Ectodermal cell (in vitro differentiated cells): ENCODE measurements at regions not wholly inside any gene's neighbourhood (a gene's known extent, or its start where the extent isn't known, plus 50 kb on each side); places are given as distances from the start of the nearest gene placed in this dataset.

Source experiments
- H3K27ac ChIP-seq: 2 replicates; pipeline ENCODE4 v1.7.0; 2013; ENCODE audit warnings: mild to moderate bottlenecking, low read depth, low read length; ENCODE audit not compliant: insufficient read depth, poor library complexity, severe bottlenecking
- H3K27me3 ChIP-seq: 2 replicates; pipeline ENCODE4 v1.7.0; 2013; ENCODE audit warnings: mild to moderate bottlenecking, low read length; ENCODE audit not compliant: insufficient read depth, control insufficient read depth, poor library complexity, severe bottlenecking
- H3K36me3 ChIP-seq: one replicate; pipeline ENCODE4 v1.7.0; 2013; ENCODE audit warnings: low read length; ENCODE audit not compliant: control insufficient read depth, insufficient read depth
- H3K4me1 ChIP-seq: one replicate; pipeline ENCODE4 v1.7.0; 2013; ENCODE audit warnings: low read length; ENCODE audit not compliant: control insufficient read depth, insufficient read depth
- H3K4me3 ChIP-seq: 2 replicates; pipeline ENCODE4 v1.7.0; 2013; ENCODE audit warnings: low read depth, low read length, control low read depth; ENCODE audit not compliant: insufficient read depth
- H3K9me3 ChIP-seq: 2 replicates; pipeline ENCODE4 v1.7.0; 2013; ENCODE audit warnings: mild to moderate bottlenecking, low read length, moderate library complexity; ENCODE audit not compliant: control insufficient read depth
- WGBS, 2 experiments: methylation state at CpG; one replicate each; pipeline ENCODE4 v1.1.7; 2013; ENCODE audit warnings: missing lambda C conversion rate in 2 of 2; 5-methylcytosine and 5-hydroxymethylcytosine counted together

DNA sequence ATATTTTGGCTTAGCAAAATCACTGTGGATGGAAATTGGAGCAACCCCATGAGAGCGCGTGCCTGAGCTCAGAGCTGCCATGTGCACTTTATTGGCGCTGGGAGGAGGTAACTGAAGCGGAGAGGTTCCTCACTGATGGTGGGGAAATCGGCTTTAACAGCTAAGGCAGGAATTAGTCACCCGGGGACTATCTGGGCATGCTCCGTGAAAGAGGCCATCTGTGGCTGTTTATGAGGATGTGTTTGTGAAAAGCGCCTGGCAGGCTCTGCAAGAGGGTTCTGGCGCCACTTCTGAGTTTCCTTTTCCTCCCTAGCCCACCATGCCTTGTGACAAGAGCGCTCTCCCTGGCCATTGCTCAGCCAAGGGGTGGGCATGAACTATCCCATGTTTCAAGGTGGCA, 815.6 kb downstream of the UQCRFS1 start:
- Histone ChIP-seq H3K4me3 (no peak overlapping the region), H3K4me1 (peaks cover 5% of the 10 kb centered on the region), H3K27ac (no peak overlapping the region), H3K27me3 (no peaks in the 10 kb centered on the region), H3K9me3 (no peaks in the 10 kb centered on the region), H3K36me3 (no peaks in the 10 kb centered on the region)
- WGBS, 2 experiments: 93 to 96% methylated on average over 10 of the region's 10 CpGs

DNA sequence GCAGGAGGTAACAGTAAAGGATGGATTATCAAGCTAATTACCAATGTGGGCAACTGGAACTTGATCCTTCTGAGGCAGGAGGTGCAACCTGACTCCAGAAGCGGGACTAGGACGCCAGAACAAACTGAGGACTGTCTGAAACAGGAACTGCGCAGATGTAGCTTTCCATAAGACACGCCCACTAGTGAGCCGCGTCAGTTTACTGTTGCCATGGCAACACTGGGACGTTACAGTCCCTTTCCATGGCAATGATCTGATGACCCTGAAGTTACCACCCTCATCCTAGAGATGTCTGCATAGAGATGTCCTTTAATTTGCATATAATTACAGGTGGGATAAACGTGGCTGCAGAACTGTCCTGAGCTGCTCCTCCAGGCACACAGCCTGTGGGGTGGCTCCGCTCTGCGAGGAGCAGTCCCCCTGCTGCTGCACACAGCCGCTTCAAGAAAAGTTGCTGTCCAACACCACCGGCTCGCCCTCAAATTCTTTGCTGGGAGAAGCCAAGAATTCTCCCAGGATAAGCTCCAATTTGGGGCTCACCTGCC, 816.6 kb downstream of the UQCRFS1 start:
- 79 to 84% methylated on average over 13 of the region's 13 CpGs for WGBS, 2 experiments
- H3K36me3 ChIP-seq: no peaks in the 10 kb centered on the region

DNA sequence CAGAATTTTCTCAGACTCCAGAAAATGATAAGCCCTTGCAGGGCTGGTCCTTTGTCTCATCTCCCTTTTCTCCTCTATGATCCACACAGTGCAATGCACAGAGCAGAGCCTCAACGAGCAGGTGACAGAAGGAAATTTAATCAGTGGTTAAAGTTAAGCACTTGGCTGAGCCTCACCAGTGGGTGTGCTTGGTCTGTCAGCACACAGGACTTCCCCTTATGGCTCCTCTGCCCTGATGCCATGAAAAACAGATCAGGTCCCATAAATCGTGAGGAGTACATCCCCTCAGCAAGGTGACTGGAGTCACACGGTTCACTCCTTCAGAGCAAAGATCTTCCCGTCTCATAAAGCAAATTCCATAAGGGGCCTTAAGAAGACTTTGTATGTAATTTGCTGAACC, 818.2 kb downstream of the UQCRFS1 start:
- Histone ChIP-seq H3K9me3 (no peaks in the 10 kb centered on the region), H3K27me3 (no peaks in the 10 kb centered on the region), H3K4me3 (no peak overlapping the region), H3K36me3 (no peaks in the 10 kb centered on the region), H3K27ac (no peak overlapping the region), H3K4me1 (peaks cover 5% of the 10 kb centered on the region)
- WGBS, 2 experiments: 82 to 83% methylated on average over 4 of the region's 4 CpGs

More for the DNA sequence above, 816.6 kb downstream of the UQCRFS1 start:
- Histone ChIP-seq H3K4me1 (peaks cover 5% of the 10 kb centered on the region), H3K4me3 (no peak overlapping the region), H3K27ac (no peak overlapping the region), H3K9me3 (no peaks in the 10 kb centered on the region), H3K27me3 (no peaks in the 10 kb centered on the region)

DNA sequence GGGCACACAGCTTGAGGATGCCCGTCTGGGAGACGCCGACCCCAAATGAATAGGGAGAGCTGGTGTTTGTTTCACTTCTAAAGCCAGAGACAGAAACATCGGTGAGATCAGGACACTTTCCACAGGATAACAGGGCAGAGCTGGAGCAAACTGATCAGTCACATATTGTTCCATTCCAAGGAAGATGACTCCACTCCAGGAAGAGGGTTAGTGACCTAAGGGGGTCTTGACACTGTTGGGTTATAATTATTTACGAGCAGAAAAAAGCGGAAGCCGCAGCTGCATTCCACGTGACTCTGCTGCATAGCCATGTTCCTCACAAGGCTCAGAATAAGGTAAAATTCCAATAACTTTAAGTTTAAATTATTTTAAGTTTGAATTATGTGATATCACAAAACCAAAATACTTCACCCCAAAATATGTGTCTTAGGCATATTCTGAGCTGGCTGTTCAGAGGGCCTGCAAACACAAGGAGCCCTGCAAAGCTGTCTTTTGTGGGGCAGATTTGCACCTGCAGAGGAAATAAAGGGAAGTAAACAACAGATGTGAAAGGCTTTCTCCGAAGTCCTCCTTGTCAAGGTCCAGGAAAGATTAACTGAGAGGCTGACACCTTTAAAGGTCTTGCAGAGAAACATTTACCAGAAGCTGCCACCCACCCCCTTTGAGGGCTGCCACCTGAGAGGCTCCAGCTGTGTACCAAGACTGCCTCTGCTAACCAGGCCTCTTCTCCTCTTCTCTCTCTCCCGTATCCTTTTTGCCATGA, 819.2 kb downstream of the UQCRFS1 start:
- H3K27ac ChIP-seq: no peak overlapping the region

DNA sequence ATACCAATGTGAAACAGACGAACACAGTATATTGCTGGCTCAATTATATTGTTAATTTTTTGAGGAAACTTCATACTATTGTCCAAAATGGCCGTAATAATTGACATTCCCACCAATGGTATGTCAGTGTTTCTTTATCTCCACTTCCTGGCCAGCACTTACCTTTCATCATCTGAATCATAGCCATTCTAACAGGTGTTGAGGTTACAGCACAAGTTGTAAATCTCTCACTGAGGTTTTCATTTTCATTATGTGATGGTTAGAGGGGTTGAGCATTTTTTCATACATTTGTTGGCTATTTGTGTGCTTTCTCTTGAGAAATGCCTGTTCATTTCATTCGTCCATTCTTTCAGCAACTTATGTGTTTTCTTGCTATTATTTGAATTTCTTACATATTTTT, 824.0 kb downstream of the UQCRFS1 start:
- H3K9me3 ChIP-seq: no peaks in the 10 kb centered on the region
- H3K27me3 ChIP-seq: no peaks in the 10 kb centered on the region
- H3K4me1 ChIP-seq: no peaks in the 10 kb centered on the region
- WGBS, 2 experiments: 96 to 100% methylated on average over 2 of the region's 3 CpGs
- no peak overlapping the region for H3K27ac ChIP-seq
- H3K36me3 ChIP-seq: no peaks in the 10 kb centered on the region
- no peak overlapping the region for H3K4me3 ChIP-seq

More for the DNA sequence above, 819.2 kb downstream of the UQCRFS1 start:
- Histone ChIP-seq H3K36me3 (no peaks in the 10 kb centered on the region), H3K27me3 (no peaks in the 10 kb centered on the region), H3K9me3 (no peaks in the 10 kb centered on the region), H3K4me1 (peaks cover 5% of the 10 kb centered on the region), H3K4me3 (no peak overlapping the region)
- WGBS, 2 experiments: 52 to 54% methylated on average over 9 to 10 of the region's 10 CpGs

DNA sequence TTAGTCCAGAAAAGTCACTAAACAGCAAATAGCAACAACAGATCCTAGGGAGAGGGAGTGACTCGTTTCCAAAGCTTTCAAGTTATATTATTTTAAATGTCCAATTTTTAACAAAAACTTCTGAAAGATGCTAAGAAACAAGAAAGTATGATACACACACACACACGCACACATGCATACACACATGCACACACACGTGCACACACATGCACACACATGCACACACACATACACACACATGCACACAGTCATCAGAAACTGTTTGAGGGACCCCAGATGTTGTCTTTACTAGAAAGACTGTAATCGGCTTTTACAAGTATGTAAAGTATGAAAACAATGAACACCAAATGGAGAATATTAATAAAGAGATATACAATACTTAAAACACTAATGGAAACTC, 825.4 kb downstream of the UQCRFS1 start:
- WGBS, 2 experiments: 85 to 89% methylated on average over 2 to 3 of the region's 4 CpGs
- Histone ChIP-seq H3K27me3 (no peaks in the 10 kb centered on the region), H3K4me3 (no peak overlapping the region), H3K27ac (no peak overlapping the region), H3K36me3 (no peaks in the 10 kb centered on the region), H3K9me3 (no peaks in the 10 kb centered on the region), H3K4me1 (no peaks in the 10 kb centered on the region)

DNA sequence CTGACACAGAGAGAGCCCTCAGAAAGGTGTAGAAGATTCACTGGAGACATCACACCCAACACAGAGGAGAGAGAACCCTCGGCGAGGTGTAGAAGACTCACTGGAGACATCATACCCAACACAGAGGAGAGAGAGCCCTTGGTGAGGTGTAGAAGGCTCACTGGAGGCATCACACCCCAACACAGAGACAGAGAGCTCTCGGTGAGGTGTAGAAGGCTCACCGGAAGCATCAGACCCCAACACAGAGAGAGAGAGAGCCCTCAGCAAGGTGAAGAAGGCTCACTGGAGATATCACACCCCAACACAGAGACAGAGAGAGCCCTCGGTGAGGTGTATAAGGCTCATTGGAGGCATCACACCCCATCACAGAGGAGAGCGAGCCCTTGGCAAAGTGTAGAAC, 826.5 kb downstream of the UQCRFS1 start:
- Histone ChIP-seq H3K36me3 (no peaks in the 10 kb centered on the region), H3K4me1 (no peaks in the 10 kb centered on the region), H3K9me3 (no peaks in the 10 kb centered on the region), H3K27me3 (no peaks in the 10 kb centered on the region), H3K27ac (no peak overlapping the region), H3K4me3 (no peak overlapping the region)
- 93 to 95% methylated on average over 4 to 6 of the region's 6 CpGs for WGBS, 2 experiments

DNA sequence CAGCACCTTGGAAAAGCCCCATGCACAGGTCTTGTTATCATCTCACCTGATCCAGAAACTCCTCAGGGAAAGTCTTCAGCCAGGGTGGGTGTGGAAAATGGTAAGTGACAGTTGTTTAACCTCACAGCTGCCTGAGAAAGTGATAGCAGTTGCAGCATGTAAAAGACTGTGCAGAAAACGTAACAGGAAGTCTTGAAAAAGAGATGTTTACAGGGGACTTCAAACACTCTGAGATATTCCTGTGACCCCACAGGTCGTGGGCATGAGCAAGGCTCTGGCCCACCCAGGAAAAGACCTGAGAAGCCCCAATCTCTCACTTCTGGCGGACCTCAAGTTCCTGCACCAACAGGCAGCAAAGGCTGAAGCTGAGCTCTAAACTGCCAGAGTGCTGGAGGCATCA, 826.9 kb downstream of the UQCRFS1 start:
- no peaks in the 10 kb centered on the region for H3K36me3 ChIP-seq
- H3K27ac ChIP-seq: no peak overlapping the region
- no peaks in the 10 kb centered on the region for H3K27me3 ChIP-seq
- 79 to 85% methylated on average over 3 of the region's 3 CpGs for WGBS, 2 experiments
- no peaks in the 10 kb centered on the region for H3K9me3 ChIP-seq
- H3K4me3 ChIP-seq: no peak overlapping the region
- H3K4me1 ChIP-seq: no peaks in the 10 kb centered on the region

DNA sequence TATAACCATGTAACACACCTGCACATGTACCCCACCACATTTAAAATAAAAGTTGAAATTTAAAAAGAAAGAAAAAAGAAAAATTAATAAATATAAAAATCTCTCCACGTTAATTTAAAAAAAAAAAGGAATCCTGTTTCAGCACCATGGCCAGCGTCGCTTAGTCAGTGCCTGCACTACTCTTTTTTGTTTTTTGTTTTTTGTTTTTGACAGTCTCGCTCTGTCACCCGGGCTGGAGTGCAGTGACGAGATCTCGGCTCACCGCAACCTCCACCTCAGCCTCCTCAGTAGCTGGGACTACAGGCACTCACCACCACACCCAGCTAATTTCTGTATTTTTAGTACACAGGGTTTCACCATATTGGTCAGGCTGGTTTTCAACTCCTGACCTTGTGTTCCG, 835.9 kb downstream of the UQCRFS1 start:
- Histone ChIP-seq H3K36me3 (no peaks in the 10 kb centered on the region), H3K27me3 (no peaks in the 10 kb centered on the region), H3K27ac (no peak overlapping the region), H3K9me3 (no peaks in the 10 kb centered on the region), H3K4me3 (no peak overlapping the region), H3K4me1 (no peaks in the 10 kb centered on the region)
- WGBS, 2 experiments: 41 to 48% methylated on average over 9 of the region's 9 CpGs

DNA sequence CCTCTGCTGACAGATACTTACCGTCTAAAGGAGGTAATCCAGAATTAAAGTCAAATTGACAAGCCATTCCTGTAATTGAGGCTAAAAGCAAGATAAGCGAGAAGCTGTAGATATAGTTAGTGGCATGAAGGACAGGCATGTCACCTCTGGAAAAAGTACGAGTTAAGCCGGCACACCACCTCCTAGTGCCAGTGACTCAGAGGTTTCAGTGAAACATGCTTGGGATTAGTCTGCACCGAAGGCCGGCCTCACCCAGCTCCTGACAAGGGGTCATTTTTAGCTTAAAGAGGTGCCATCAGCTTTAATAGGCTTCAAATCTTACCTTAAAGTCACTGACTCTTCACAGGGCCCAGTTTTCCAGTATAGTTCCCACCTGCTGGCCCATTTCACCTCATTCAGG, 838.0 kb downstream of the UQCRFS1 start:
- Histone ChIP-seq H3K9me3 (no peaks in the 10 kb centered on the region), H3K4me3 (no peak overlapping the region), H3K27me3 (no peaks in the 10 kb centered on the region), H3K36me3 (no peaks in the 10 kb centered on the region), H3K4me1 (no peaks in the 10 kb centered on the region), H3K27ac (no peak overlapping the region)
- WGBS, 2 experiments: 85 to 88% methylated on average over 6 of the region's 6 CpGs
